ENCODE measurements at regions not wholly inside any gene's neighbourhood (a gene's known extent, or its start where the extent isn't known, plus 50 kb on each side); places are given as distances from the start of the nearest gene placed in this dataset.

GRCh38 chr2:120912101-120912985 is 176.7 kb downstream of the GLI2 start:
- peaks cover 71% of the 10 kb centered on the region for H3K4me1 ChIP-seq (ENCODE audit: control insufficient read depth, insufficient read depth, low read length)
- peak overlapping the region; percentile 31 for H3K4me3 ChIP-seq (ENCODE audit: low read length)

GRCh38 chr2:120913972-120914838 is 178.5 kb downstream of the GLI2 start:
- no peaks in the 10 kb centered on the region for H3K27me3 ChIP-seq (ENCODE audit: control insufficient read depth, insufficient read depth, low read length)
- no peaks in the 10 kb centered on the region for H3K9me3 ChIP-seq (replicated peaks; ENCODE audit: low read length)
- H3K36me3 ChIP-seq (ENCODE audit: insufficient read depth, low read length), result no peaks in the 10 kb centered on the region
- H3K9ac ChIP-seq (ENCODE audit: low read depth, low read length), result peak overlapping the region; percentile 58
- H3K4me1 ChIP-seq (ENCODE audit: control insufficient read depth, insufficient read depth, low read length), result peaks cover 81% of the 10 kb centered on the region
- peak overlapping the region; percentile 56 for H3K4me2 ChIP-seq (ENCODE audit: low read length)
- no peak overlapping the region for H3K4me3 ChIP-seq (ENCODE audit: low read length)

More at GRCh38 chr2:120912101-120912985, 176.7 kb downstream of the GLI2 start:
- Histone ChIP-seq H3K36me3 (ENCODE audit: insufficient read depth, low read length) (no peaks in the 10 kb centered on the region), H3K9ac (ENCODE audit: low read depth, low read length) (peak overlapping the region; percentile 62), H3K27me3 (ENCODE audit: control insufficient read depth, insufficient read depth, low read length) (no peaks in the 10 kb centered on the region), H3K4me2 (ENCODE audit: low read length) (peak overlapping the region; percentile 75), H3K9me3 (replicated peaks; ENCODE audit: low read length) (no peaks in the 10 kb centered on the region)

- no peaks in the 10 kb centered on the region for H3K9me3 ChIP-seq (replicated peaks; ENCODE audit: low read length)
- H3K4me2 ChIP-seq (ENCODE audit: low read length), result peak overlapping the region; percentile 56
- H3K27me3 ChIP-seq (ENCODE audit: control insufficient read depth, insufficient read depth, low read length), result no peaks in the 10 kb centered on the region
- peaks cover 86% of the 10 kb centered on the region for H3K4me1 ChIP-seq (ENCODE audit: control insufficient read depth, insufficient read depth, low read length)
- H3K9ac ChIP-seq (ENCODE audit: low read depth, low read length), result peak overlapping the region; percentile 66
- no peaks in the 10 kb centered on the region for H3K36me3 ChIP-seq (ENCODE audit: insufficient read depth, low read length)
- H3K4me3 ChIP-seq (ENCODE audit: low read length), result peak overlapping the region; percentile 28
These were observed 179.3 kb downstream of the GLI2 start for GRCh38 chr2:120914839-120915521.

- Histone ChIP-seq H3K4me2 (ENCODE audit: low read length) (peak overlapping the region; percentile 56), H3K9ac (ENCODE audit: low read depth, low read length) (peak overlapping the region; percentile 66), H3K9me3 (replicated peaks; ENCODE audit: low read length) (no peaks in the 10 kb centered on the region), H3K27me3 (ENCODE audit: control insufficient read depth, insufficient read depth, low read length) (no peaks in the 10 kb centered on the region), H3K4me1 (ENCODE audit: control insufficient read depth, insufficient read depth, low read length) (peaks cover 88% of the 10 kb centered on the region), H3K36me3 (ENCODE audit: insufficient read depth, low read length) (no peaks in the 10 kb centered on the region), H3K4me3 (ENCODE audit: low read length) (peak overlapping the region; percentile 25)
These were observed 180.0 kb downstream of the GLI2 start for GRCh38 chr2:120915670-120916069.

GRCh38 chr2:120916446-120916845 is 180.8 kb downstream of the GLI2 start:
- H3K4me3 ChIP-seq (ENCODE audit: low read length), result no peak overlapping the region
- H3K9ac ChIP-seq (ENCODE audit: low read depth, low read length), result no peak overlapping the region
- no peaks in the 10 kb centered on the region for H3K27me3 ChIP-seq (ENCODE audit: control insufficient read depth, insufficient read depth, low read length)
- no peaks in the 10 kb centered on the region for H3K36me3 ChIP-seq (ENCODE audit: insufficient read depth, low read length)
- H3K9me3 ChIP-seq (replicated peaks; ENCODE audit: low read length), result no peaks in the 10 kb centered on the region
- peaks cover 86% of the 10 kb centered on the region for H3K4me1 ChIP-seq (ENCODE audit: control insufficient read depth, insufficient read depth, low read length)
- no peak overlapping the region for H3K4me2 ChIP-seq (ENCODE audit: low read length)

DNA sequence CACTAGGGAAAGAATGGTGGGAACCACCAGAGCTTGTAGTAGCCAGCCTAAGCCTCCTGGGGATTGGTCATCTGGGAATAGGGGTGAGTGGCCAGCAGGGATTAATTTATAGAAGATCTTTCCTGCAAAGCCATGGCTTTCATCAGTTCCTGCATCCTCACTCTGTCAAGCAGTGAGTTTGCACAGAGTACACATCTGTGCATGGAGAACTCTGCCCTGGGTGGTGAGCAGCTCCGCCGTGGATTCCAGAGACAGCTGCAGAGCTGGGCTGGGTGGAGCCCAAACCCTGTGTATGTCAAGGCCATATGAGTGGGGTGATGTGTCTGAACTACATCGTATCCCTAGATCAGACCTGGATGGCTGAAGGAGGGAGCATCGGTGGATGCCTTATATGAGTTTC is 182.2 kb downstream of the GLI2 start:
- H3K4me1 ChIP-seq (ENCODE audit: control insufficient read depth, insufficient read depth, low read length), result peaks cover 71% of the 10 kb centered on the region
- H3K36me3 ChIP-seq (ENCODE audit: insufficient read depth, low read length), result no peaks in the 10 kb centered on the region
- no peak overlapping the region for H3K4me3 ChIP-seq (ENCODE audit: low read length)
- H3K9ac ChIP-seq (ENCODE audit: low read depth, low read length), result no peak overlapping the region
- H3K4me2 ChIP-seq (ENCODE audit: low read length), result no peak overlapping the region
- H3K9me3 ChIP-seq (replicated peaks; ENCODE audit: low read length), result no peaks in the 10 kb centered on the region
- H3K27me3 ChIP-seq (ENCODE audit: control insufficient read depth, insufficient read depth, low read length), result no peaks in the 10 kb centered on the region

GRCh38 chr2:120919216-120919615 is 183.5 kb downstream of the GLI2 start:
- no peak overlapping the region for H3K4me2 ChIP-seq (ENCODE audit: low read length)
- H3K4me3 ChIP-seq (ENCODE audit: low read length), result no peak overlapping the region
- H3K9ac ChIP-seq (ENCODE audit: low read depth, low read length), result no peak overlapping the region
- H3K9me3 ChIP-seq (replicated peaks; ENCODE audit: low read length), result no peaks in the 10 kb centered on the region
- peaks cover 64% of the 10 kb centered on the region for H3K4me1 ChIP-seq (ENCODE audit: control insufficient read depth, insufficient read depth, low read length)
- H3K36me3 ChIP-seq (ENCODE audit: insufficient read depth, low read length), result peaks cover 7% of the 10 kb centered on the region
- no peaks in the 10 kb centered on the region for H3K27me3 ChIP-seq (ENCODE audit: control insufficient read depth, insufficient read depth, low read length)

- H3K27me3 ChIP-seq (ENCODE audit: control insufficient read depth, insufficient read depth, low read length), result no peaks in the 10 kb centered on the region
- H3K4me3 ChIP-seq (ENCODE audit: low read length), result no peak overlapping the region
- H3K9ac ChIP-seq (ENCODE audit: low read depth, low read length), result peak overlapping the region; percentile 71
- peak overlapping the region; percentile 57 for H3K4me2 ChIP-seq (ENCODE audit: low read length)
- no peaks in the 10 kb centered on the region for H3K9me3 ChIP-seq (replicated peaks; ENCODE audit: low read length)
- peaks cover 59% of the 10 kb centered on the region for H3K4me1 ChIP-seq (ENCODE audit: control insufficient read depth, insufficient read depth, low read length)
- peaks cover 7% of the 10 kb centered on the region for H3K36me3 ChIP-seq (ENCODE audit: insufficient read depth, low read length)
These were observed 184.2 kb downstream of the GLI2 start for GRCh38 chr2:120919771-120920453.

GRCh38 chr2:120920454-120921148 is 184.9 kb downstream of the GLI2 start:
- Histone ChIP-seq H3K27me3 (ENCODE audit: control insufficient read depth, insufficient read depth, low read length) (no peaks in the 10 kb centered on the region), H3K4me1 (ENCODE audit: control insufficient read depth, insufficient read depth, low read length) (peaks cover 53% of the 10 kb centered on the region), H3K9ac (ENCODE audit: low read depth, low read length) (peak overlapping the region; percentile 71)

DNA sequence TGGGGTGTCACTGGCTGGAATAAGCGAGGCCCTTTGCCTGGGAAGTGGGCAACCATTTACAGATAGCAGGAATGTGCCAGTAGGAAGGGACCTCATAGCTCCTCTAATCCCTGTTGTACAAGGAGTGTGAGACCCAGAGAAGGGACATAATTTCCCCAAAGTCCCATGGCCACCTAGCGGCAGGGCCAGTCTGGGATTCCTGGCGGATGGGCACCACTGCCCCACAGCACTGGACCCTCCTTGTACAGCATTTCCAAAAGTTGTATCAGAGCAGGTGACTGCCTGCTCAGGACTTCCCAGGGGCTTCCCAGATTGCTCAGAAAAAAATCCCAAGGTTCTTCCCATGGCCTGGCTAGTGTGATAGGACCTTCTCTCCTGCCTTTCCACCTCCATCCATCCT is 185.8 kb downstream of the GLI2 start:
- no peaks in the 10 kb centered on the region for H3K9me3 ChIP-seq (replicated peaks; ENCODE audit: low read length)
- no peak overlapping the region for H3K4me3 ChIP-seq (ENCODE audit: low read length)

More at GRCh38 chr2:120920454-120921148, 184.9 kb downstream of the GLI2 start:
- no peaks in the 10 kb centered on the region for H3K9me3 ChIP-seq (replicated peaks; ENCODE audit: low read length)
- H3K4me3 ChIP-seq (ENCODE audit: low read length), result no peak overlapping the region
- H3K36me3 ChIP-seq (ENCODE audit: insufficient read depth, low read length), result peaks cover 7% of the 10 kb centered on the region
- peak overlapping the region; percentile 57 for H3K4me2 ChIP-seq (ENCODE audit: low read length)

More for the DNA sequence above, 185.8 kb downstream of the GLI2 start:
- Histone ChIP-seq H3K4me2 (ENCODE audit: low read length) (no peak overlapping the region), H3K27me3 (ENCODE audit: control insufficient read depth, insufficient read depth, low read length) (no peaks in the 10 kb centered on the region), H3K4me1 (ENCODE audit: control insufficient read depth, insufficient read depth, low read length) (peaks cover 48% of the 10 kb centered on the region), H3K9ac (ENCODE audit: low read depth, low read length) (no peak overlapping the region), H3K36me3 (ENCODE audit: insufficient read depth, low read length) (peaks cover 7% of the 10 kb centered on the region)

Measured in skeletal muscle satellite cell (primary cell).